Fibroblast of the aortic adventitia (primary cell): ENCODE measurements at regions not wholly inside any gene's neighbourhood (a gene's known extent, or its start where the extent isn't known, plus 50 kb on each side); places are given as distances from the start of the nearest gene placed in this dataset.

Experiments
- DNase-seq: peaks from one replicate; pipeline ENCODE4 v3.0.0-alpha.2; 2010; ENCODE audit warnings: low read depth
- H3K4me3 ChIP-seq: 2 replicates; pipeline ENCODE4 v1.5.1; 2011; ENCODE audit warnings: low read depth, mild to moderate bottlenecking, control low read depth, low read length, moderate library complexity
- TF ChIP-seq, protein P1 (sequence below): IDR thresholded peaks from 2 replicates; pipeline ENCODE4 v1.5.1; 2011; ENCODE audit warnings: mild to moderate bottlenecking, low read length, control low read depth, inconsistent platforms; ENCODE audit not compliant: insufficient read depth

GRCh38 chr4:112926819-112927218 lies 122.6 kb upstream of the ANK2 start:
- TF ChIP-seq, protein P1, sequence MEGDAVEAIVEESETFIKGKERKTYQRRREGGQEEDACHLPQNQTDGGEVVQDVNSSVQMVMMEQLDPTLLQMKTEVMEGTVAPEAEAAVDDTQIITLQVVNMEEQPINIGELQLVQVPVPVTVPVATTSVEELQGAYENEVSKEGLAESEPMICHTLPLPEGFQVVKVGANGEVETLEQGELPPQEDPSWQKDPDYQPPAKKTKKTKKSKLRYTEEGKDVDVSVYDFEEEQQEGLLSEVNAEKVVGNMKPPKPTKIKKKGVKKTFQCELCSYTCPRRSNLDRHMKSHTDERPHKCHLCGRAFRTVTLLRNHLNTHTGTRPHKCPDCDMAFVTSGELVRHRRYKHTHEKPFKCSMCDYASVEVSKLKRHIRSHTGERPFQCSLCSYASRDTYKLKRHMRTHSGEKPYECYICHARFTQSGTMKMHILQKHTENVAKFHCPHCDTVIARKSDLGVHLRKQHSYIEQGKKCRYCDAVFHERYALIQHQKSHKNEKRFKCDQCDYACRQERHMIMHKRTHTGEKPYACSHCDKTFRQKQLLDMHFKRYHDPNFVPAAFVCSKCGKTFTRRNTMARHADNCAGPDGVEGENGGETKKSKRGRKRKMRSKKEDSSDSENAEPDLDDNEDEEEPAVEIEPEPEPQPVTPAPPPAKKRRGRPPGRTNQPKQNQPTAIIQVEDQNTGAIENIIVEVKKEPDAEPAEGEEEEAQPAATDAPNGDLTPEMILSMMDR, result no peak
- no peak overlapping the region for H3K4me3 ChIP-seq
- no peak for DNase-seq

GRCh38 chr4:112927544-112927943 lies 121.9 kb upstream of the ANK2 start:
- DNase-seq, result peak; percentile 18
- no peak overlapping the region for H3K4me3 ChIP-seq
- TF ChIP-seq, protein P1, result no peak

- no peak overlapping the region for H3K4me3 ChIP-seq
- no peak for DNase-seq
- TF ChIP-seq, protein P1, result no peak
These were observed 118.5 kb upstream of the ANK2 start for GRCh38 chr4:112931001-112931400.

- H3K4me3 ChIP-seq, result no peak overlapping the region
- DNase-seq, result no peak
- TF ChIP-seq, protein P1, result no peak
These were observed 115.7 kb upstream of the ANK2 start for GRCh38 chr4:112933790-112934189.

- DNase-seq, result peak; percentile 78
- TF ChIP-seq, protein P1, result peak; percentile 73
- no peak overlapping the region for H3K4me3 ChIP-seq
These were observed 110.9 kb upstream of the ANK2 start for GRCh38 chr4:112938461-112939058.

DNA sequence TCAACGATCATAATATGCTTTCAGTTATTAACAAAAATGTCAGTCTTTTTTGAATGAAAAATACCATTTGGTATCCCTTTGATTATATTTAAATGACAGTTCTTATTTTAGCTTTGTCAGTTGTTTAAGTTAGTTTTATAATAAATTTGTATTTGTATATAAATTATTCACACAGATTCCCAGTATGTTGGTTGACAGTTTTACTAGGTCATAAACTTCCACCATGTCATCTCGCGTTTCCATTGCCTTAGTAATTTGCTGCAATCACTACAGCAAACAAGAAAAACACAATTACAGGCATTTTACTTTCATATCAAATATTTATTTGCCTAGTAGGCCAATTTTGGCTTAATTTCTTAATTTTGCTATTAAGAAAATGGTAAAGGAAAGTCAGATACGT lies 109.6 kb upstream of the ANK2 start:
- no peak for DNase-seq
- TF ChIP-seq, protein P1, result no peak
- no peak overlapping the region for H3K4me3 ChIP-seq

- H3K4me3 ChIP-seq, result no peak overlapping the region
- TF ChIP-seq, protein P1, result no peak
- no peak for DNase-seq
These were observed 109.1 kb upstream of the ANK2 start for GRCh38 chr4:112940336-112940735.
